Muscle of leg (tissue), 3 donors: ENCODE measurements at regions not wholly inside any gene's neighbourhood (a gene's known extent, or its start where the extent isn't known, plus 50 kb on each side); places are given as distances from the start of the nearest gene placed in this dataset.

Experiments
- DNase-seq: peaks from one replicate; pipeline ENCODE4 v3.0.0; 2013
- H3K27ac ChIP-seq: one replicate; pipeline ENCODE4 v1.5.1; 2013; ENCODE audit warnings: mild to moderate bottlenecking, low read length, control low read depth
- H3K27me3 ChIP-seq: one replicate; pipeline ENCODE4 v1.6.1; 2013; ENCODE audit warnings: low read length; ENCODE audit not compliant: control insufficient read depth, insufficient read depth
- H3K36me3 ChIP-seq: one replicate; pipeline ENCODE4 v1.6.1; 2013; ENCODE audit warnings: low read length; ENCODE audit not compliant: control insufficient read depth, insufficient read depth
- H3K4me1 ChIP-seq: one replicate; pipeline ENCODE4 v1.6.1; 2013; ENCODE audit warnings: low read length; ENCODE audit not compliant: control insufficient read depth, insufficient read depth
- H3K4me3 ChIP-seq: one replicate; pipeline ENCODE4 v1.5.1; 2013; ENCODE audit warnings: low read length, control low read depth
- H3K9me3 ChIP-seq: replicated peaks from 2 replicates; pipeline ENCODE4 v1.6.1; 2013; ENCODE audit warnings: low read depth, low read length; ENCODE audit not compliant: control insufficient read depth
- WGBS: methylation state at CpG from one replicate; pipeline ENCODE4 v1.1.5; 2013; ENCODE audit warnings: missing lambda C conversion rate; ENCODE audit not compliant: insufficient coverage; 5-methylcytosine and 5-hydroxymethylcytosine counted together

GRCh38 chr11:123378096-123378495, 52.0 kb upstream of the GRAMD1B start:
- no CpG with 5 or more reads among the region's 3 CpGs for WGBS
- no peaks in the 10 kb centered on the region for H3K4me1 ChIP-seq
- H3K27ac ChIP-seq, result no peak overlapping the region

GRCh38 chr11:123377355-123377754, 52.7 kb upstream of the GRAMD1B start:
- DNase-seq, result no peak
- Histone ChIP-seq H3K36me3 (no peaks in the 10 kb centered on the region), H3K9me3 (no peaks in the 10 kb centered on the region), H3K4me3 (no peak overlapping the region), H3K4me1 (no peaks in the 10 kb centered on the region), H3K27ac (no peak overlapping the region), H3K27me3 (peaks cover 6% of the 10 kb centered on the region)
- WGBS, result 42% methylated on average over 4 of the region's 5 CpGs

More at GRCh38 chr11:123378096-123378495, 52.0 kb upstream of the GRAMD1B start:
- H3K27me3 ChIP-seq, result peaks cover 6% of the 10 kb centered on the region
- no peak overlapping the region for H3K4me3 ChIP-seq
- DNase-seq, result no peak
- H3K9me3 ChIP-seq, result no peaks in the 10 kb centered on the region
- no peaks in the 10 kb centered on the region for H3K36me3 ChIP-seq

GRCh38 chr11:123375832-123376231, 54.2 kb upstream of the GRAMD1B start:
- peaks cover 2% of the 10 kb centered on the region for H3K27me3 ChIP-seq
- no peaks in the 10 kb centered on the region for H3K36me3 ChIP-seq
- no peak for DNase-seq
- H3K4me1 ChIP-seq, result no peaks in the 10 kb centered on the region
- no peaks in the 10 kb centered on the region for H3K9me3 ChIP-seq
- no peak overlapping the region for H3K27ac ChIP-seq
- no peak overlapping the region for H3K4me3 ChIP-seq
- WGBS, result 92% methylated on average over 2 of the region's 3 CpGs

- no peaks in the 10 kb centered on the region for H3K9me3 ChIP-seq
- H3K4me3 ChIP-seq, result no peak overlapping the region
- peaks cover 2% of the 10 kb centered on the region for H3K27me3 ChIP-seq
- H3K4me1 ChIP-seq, result no peaks in the 10 kb centered on the region
- no peaks in the 10 kb centered on the region for H3K36me3 ChIP-seq
- no peak for DNase-seq
- WGBS, result 55% methylated on average over 3 of the region's 5 CpGs
- no peak overlapping the region for H3K27ac ChIP-seq
Observed at GRCh38 chr11:123374622-123374968, 55.5 kb upstream of the GRAMD1B start.

- Histone ChIP-seq H3K27ac (no peak overlapping the region), H3K9me3 (no peaks in the 10 kb centered on the region), H3K36me3 (no peaks in the 10 kb centered on the region), H3K4me3 (no peak overlapping the region), H3K27me3 (peaks cover 2% of the 10 kb centered on the region), H3K4me1 (no peaks in the 10 kb centered on the region)
- no CpG with 5 or more reads among the region's 4 CpGs for WGBS
- peak; percentile 64 for DNase-seq
Observed at GRCh38 chr11:123373754-123374621, 56.1 kb upstream of the GRAMD1B start.

GRCh38 chr11:123371506-123372297, 58.4 kb upstream of the GRAMD1B start:
- no peak overlapping the region for H3K4me3 ChIP-seq
- WGBS, result 29% methylated on average over 1 of the region's 3 CpGs
- no peaks in the 10 kb centered on the region for H3K36me3 ChIP-seq
- H3K9me3 ChIP-seq, result no peaks in the 10 kb centered on the region
- no peaks in the 10 kb centered on the region for H3K4me1 ChIP-seq
- H3K27ac ChIP-seq, result no peak overlapping the region
- peaks cover 2% of the 10 kb centered on the region for H3K27me3 ChIP-seq
- DNase-seq, result no peak

- Histone ChIP-seq H3K36me3 (no peaks in the 10 kb centered on the region), H3K27ac (no peak overlapping the region), H3K4me3 (no peak overlapping the region), H3K4me1 (peaks cover 2% of the 10 kb centered on the region), H3K27me3 (peaks cover 10% of the 10 kb centered on the region), H3K9me3 (no peaks in the 10 kb centered on the region)
- WGBS, result 93% methylated on average over 3 of the region's 6 CpGs
- DNase-seq, result no peak
Observed at GRCh38 chr11:123366924-123367323, 63.1 kb upstream of the GRAMD1B start.

GRCh38 chr11:123365955-123366354, 64.1 kb upstream of the GRAMD1B start:
- H3K27me3 ChIP-seq, result peaks cover 12% of the 10 kb centered on the region
- WGBS, result 50% methylated on average over 1 of the region's 2 CpGs
- H3K9me3 ChIP-seq, result no peaks in the 10 kb centered on the region
- DNase-seq, result no peak
- no peak overlapping the region for H3K27ac ChIP-seq
- no peaks in the 10 kb centered on the region for H3K36me3 ChIP-seq
- H3K4me3 ChIP-seq, result no peak overlapping the region
- peaks cover 2% of the 10 kb centered on the region for H3K4me1 ChIP-seq

- Histone ChIP-seq H3K4me3 (no peak overlapping the region), H3K4me1 (peaks cover 2% of the 10 kb centered on the region), H3K9me3 (no peaks in the 10 kb centered on the region), H3K27ac (no peak overlapping the region), H3K27me3 (peaks cover 24% of the 10 kb centered on the region), H3K36me3 (no peaks in the 10 kb centered on the region)
- WGBS, result 45% methylated on average over 6 of the region's 9 CpGs
- DNase-seq, result no peak
Observed at GRCh38 chr11:123364080-123364479, 66.0 kb upstream of the GRAMD1B start.

- DNase-seq, result no peak
- H3K9me3 ChIP-seq, result no peaks in the 10 kb centered on the region
- no peak overlapping the region for H3K27ac ChIP-seq
- peaks cover 5% of the 10 kb centered on the region for H3K4me1 ChIP-seq
- no peak overlapping the region for H3K4me3 ChIP-seq
- H3K27me3 ChIP-seq, result peaks cover 29% of the 10 kb centered on the region
- whole genome bisulfite sequencing, result 71% methylated on average over 1 of the region's 4 CpGs
- no peaks in the 10 kb centered on the region for H3K36me3 ChIP-seq
Observed at GRCh38 chr11:123363556-123363955, 66.5 kb upstream of the GRAMD1B start.
